ENCODE measurements at regions not wholly inside any gene's neighbourhood (a gene's known extent, or its start where the extent isn't known, plus 50 kb on each side); places are given as distances from the start of the nearest gene placed in this dataset.

DNA sequence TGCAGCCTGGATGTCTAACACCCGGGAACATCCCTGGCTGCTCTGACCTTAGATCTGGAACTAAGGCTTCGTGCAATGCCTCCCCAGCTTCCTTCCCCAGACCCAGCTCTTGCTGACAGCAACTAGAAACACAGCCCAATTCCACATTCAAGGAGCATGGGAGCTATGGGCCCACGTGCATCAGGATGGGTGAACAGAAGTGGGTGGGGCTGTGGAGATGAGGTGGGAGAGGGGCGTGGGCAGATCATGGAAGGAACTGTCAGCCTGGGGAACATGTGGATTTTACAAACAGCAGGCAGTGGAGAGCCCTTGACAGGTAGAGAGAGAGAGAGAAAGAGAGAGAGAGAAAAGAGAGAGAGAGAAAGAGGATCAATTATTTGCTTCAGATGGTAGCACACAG lies 231.6 kb downstream of the MATN1 start:
- H3K27ac ChIP-seq (ENCODE audit: low read depth in 1 of 2, low read length in 1 of 2), result no peak overlapping the region
- no peaks in the 10 kb centered on the region for H3K4me1 ChIP-seq (ENCODE audit: control insufficient read depth in 2 of 2, insufficient read depth in 2 of 2, low read length in 2 of 2)
- 83% methylated on average over 4 of the region's 4 CpGs for WGBS
- H3K27me3 ChIP-seq (ENCODE audit: control insufficient read depth in 2 of 2, insufficient read depth in 1 of 2, low read length in 1 of 2), result no peaks in the 10 kb centered on the region
- H3K4me3 ChIP-seq (ENCODE audit: low read length in 2 of 2), result no peak overlapping the region
- H3K9me3 ChIP-seq (ENCODE audit: control insufficient read depth in 2 of 2, insufficient read depth in 1 of 2, low read length in 1 of 2), result no peaks in the 10 kb centered on the region
- DNase-seq (ENCODE audit: low read depth in 6 of 9, low spot score in 9 of 9), result no peak
- H3K36me3 ChIP-seq (ENCODE audit: control insufficient read depth in 2 of 2, insufficient read depth in 2 of 2, low read length in 1 of 2), result no peaks in the 10 kb centered on the region

DNA sequence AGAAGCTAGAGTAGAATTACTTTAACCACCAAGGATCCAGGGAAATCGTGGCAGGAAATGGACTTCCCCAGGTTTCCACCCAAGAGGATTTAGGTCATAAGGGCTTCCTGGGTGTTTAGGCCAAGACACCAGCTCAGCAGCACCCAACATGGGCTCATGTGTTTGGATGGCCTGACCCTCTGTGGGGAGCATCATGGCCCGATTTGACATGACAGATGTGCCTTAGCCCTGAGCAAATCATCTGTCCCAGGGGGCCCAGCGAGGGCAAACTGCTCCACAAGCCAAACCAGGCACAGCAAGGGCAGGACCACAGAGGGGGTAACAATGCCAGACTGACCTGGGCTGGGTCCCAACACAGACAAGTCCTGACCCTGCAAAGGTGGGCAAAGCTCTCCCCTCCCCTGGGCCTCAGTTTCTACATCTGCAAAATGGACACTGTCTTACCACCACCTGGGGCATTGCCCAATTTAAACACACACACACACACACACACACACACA lies 232.8 kb downstream of the MATN1 start:
- Histone ChIP-seq H3K4me1 (ENCODE audit: control insufficient read depth in 2 of 2, insufficient read depth in 2 of 2, low read length in 2 of 2) (no peaks in the 10 kb centered on the region), H3K27me3 (ENCODE audit: control insufficient read depth in 2 of 2, insufficient read depth in 1 of 2, low read length in 1 of 2) (no peaks in the 10 kb centered on the region), H3K4me3 (ENCODE audit: low read length in 2 of 2) (no peak overlapping the region), H3K27ac (ENCODE audit: low read depth in 1 of 2, low read length in 1 of 2) (no peak overlapping the region), H3K36me3 (ENCODE audit: control insufficient read depth in 2 of 2, insufficient read depth in 2 of 2, low read length in 1 of 2) (no peaks in the 10 kb centered on the region), H3K9me3 (ENCODE audit: control insufficient read depth in 2 of 2, insufficient read depth in 1 of 2, low read length in 1 of 2) (no peaks in the 10 kb centered on the region)
- 79% methylated on average over 3 of the region's 3 CpGs for WGBS
- no peak for DNase-seq (ENCODE audit: low read depth in 6 of 9, low spot score in 9 of 9)

DNA sequence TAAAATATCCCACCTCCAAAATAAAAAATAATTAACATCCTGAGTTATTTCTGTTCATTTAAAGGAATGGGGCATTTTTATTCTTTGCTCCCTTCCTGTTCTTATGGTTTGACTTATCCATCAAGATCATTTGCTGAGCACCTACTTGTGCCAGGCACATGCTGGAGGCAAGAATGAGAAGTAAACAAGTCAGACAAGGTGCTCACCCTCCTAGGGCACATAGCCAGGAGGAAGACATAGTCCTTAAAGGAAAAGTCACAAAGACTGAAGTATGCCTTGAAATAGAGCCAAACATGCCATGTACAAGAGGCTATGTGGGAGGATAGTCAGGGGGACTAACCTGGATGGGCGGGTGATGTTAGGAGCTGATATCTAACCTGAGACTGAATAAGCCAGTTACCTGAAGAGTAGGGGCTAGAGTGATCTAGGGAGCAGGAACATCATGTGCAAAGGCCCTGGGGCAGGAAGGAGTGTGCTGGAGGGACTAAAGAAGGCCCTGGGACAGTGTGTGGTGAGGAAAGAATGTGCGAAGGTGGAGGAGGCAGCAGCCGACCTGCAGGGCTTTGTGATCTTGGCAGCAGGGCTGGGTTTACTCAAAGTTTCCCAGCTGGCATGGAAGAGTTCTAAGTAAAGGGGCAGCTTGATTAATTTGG lies 233.5 kb downstream of the MATN1 start:
- DNase-seq (ENCODE audit: low read depth in 6 of 9, low spot score in 9 of 9), result no peak
- H3K9me3 ChIP-seq (ENCODE audit: control insufficient read depth in 2 of 2, insufficient read depth in 1 of 2, low read length in 1 of 2), result no peaks in the 10 kb centered on the region
- no peak overlapping the region for H3K4me3 ChIP-seq (ENCODE audit: low read length in 2 of 2)
- 94% methylated on average over 3 of the region's 3 CpGs for WGBS
- H3K27ac ChIP-seq (ENCODE audit: low read depth in 1 of 2, low read length in 1 of 2), result no peak overlapping the region
- H3K36me3 ChIP-seq (ENCODE audit: control insufficient read depth in 2 of 2, insufficient read depth in 2 of 2, low read length in 1 of 2), result no peaks in the 10 kb centered on the region
- H3K4me1 ChIP-seq (ENCODE audit: control insufficient read depth in 2 of 2, insufficient read depth in 2 of 2, low read length in 2 of 2), result no peaks in the 10 kb centered on the region
- H3K27me3 ChIP-seq (ENCODE audit: control insufficient read depth in 2 of 2, insufficient read depth in 1 of 2, low read length in 1 of 2), result no peaks in the 10 kb centered on the region

DNA sequence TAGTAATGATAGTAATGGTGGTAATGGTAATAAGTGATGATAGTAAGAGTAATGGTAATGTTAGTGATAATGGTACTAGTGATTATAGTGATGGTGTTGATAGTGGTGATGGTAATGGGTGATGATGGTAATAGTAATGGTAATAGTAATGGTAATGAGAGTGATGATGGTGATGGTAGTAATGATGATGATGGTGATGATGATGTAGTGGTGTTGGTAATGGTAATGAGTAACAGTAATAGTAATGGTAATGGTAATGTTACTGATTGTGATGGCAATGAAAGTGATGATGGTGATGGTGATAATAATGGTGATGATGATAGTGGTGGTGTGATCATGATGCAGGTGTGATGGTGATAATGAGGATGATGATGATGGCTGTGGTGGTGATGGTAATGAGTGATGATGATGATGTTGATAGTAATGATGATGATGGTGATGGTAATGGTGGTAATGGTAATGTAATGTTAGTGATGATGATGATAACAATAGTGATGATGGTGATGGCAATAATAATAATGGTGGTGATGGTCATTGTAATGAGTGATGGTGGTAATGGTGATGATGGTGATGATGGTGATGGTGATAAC lies 235.0 kb downstream of the MATN1 start:
- no peaks in the 10 kb centered on the region for H3K36me3 ChIP-seq (ENCODE audit: control insufficient read depth in 2 of 2, insufficient read depth in 2 of 2, low read length in 1 of 2)
- H3K4me1 ChIP-seq (ENCODE audit: control insufficient read depth in 2 of 2, insufficient read depth in 2 of 2, low read length in 2 of 2), result no peaks in the 10 kb centered on the region
- DNase-seq (ENCODE audit: low read depth in 6 of 9, low spot score in 9 of 9), result no peak
- no peak overlapping the region for H3K27ac ChIP-seq (ENCODE audit: low read depth in 1 of 2, low read length in 1 of 2)
- H3K27me3 ChIP-seq (ENCODE audit: control insufficient read depth in 2 of 2, insufficient read depth in 1 of 2, low read length in 1 of 2), result no peaks in the 10 kb centered on the region
- H3K9me3 ChIP-seq (ENCODE audit: control insufficient read depth in 2 of 2, insufficient read depth in 1 of 2, low read length in 1 of 2), result peaks cover 0 to 2% of the 10 kb centered on the region in 2 donors
- no peak overlapping the region for H3K4me3 ChIP-seq (ENCODE audit: low read length in 2 of 2)

DNA sequence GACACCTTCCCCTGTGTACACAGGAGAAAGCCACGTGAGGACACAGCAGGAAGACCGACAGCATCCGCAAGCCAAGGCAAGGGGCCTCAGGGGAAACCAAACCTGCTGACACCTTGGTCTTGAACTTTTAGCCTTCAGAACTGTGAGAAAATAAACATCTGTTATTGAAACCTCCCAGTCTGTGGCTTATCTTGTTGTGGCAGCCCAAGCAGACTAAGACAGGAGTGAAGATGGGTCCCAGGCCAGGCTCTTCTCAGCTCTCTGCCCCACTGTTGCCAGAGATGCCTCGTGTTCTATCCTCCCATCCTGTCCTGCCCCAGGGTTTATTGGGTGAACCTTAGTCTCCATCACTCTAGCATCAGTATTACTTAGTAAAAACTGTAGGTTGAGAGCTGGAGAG lies 236.3 kb downstream of the MATN1 start:
- DNase-seq (ENCODE audit: low read depth in 6 of 9, low spot score in 9 of 9), result no peak
- H3K4me1 ChIP-seq (ENCODE audit: control insufficient read depth in 2 of 2, insufficient read depth in 2 of 2, low read length in 2 of 2), result no peaks in the 10 kb centered on the region
- 75% methylated on average over 4 of the region's 4 CpGs for WGBS
- H3K27ac ChIP-seq (ENCODE audit: low read depth in 1 of 2, low read length in 1 of 2), result no peak overlapping the region
- H3K9me3 ChIP-seq (ENCODE audit: control insufficient read depth in 2 of 2, insufficient read depth in 1 of 2, low read length in 1 of 2), result peaks cover 3 to 10% of the 10 kb centered on the region in 2 donors
- H3K27me3 ChIP-seq (ENCODE audit: control insufficient read depth in 2 of 2, insufficient read depth in 1 of 2, low read length in 1 of 2), result no peaks in the 10 kb centered on the region
- H3K4me3 ChIP-seq (ENCODE audit: low read length in 2 of 2), result no peak overlapping the region
- no peaks in the 10 kb centered on the region for H3K36me3 ChIP-seq (ENCODE audit: control insufficient read depth in 2 of 2, insufficient read depth in 2 of 2, low read length in 1 of 2)

- WGBS, result 95% methylated on average over 6 of the region's 6 CpGs
- Histone ChIP-seq H3K27me3 (ENCODE audit: control insufficient read depth in 2 of 2, insufficient read depth in 1 of 2, low read length in 1 of 2) (no peaks in the 10 kb centered on the region), H3K27ac (ENCODE audit: low read depth in 1 of 2, low read length in 1 of 2) (no peak overlapping the region), H3K4me3 (ENCODE audit: low read length in 2 of 2) (no peak overlapping the region), H3K4me1 (ENCODE audit: control insufficient read depth in 2 of 2, insufficient read depth in 2 of 2, low read length in 2 of 2) (no peaks in the 10 kb centered on the region), H3K9me3 (ENCODE audit: control insufficient read depth in 2 of 2, insufficient read depth in 1 of 2, low read length in 1 of 2) (peaks cover 3 to 12% of the 10 kb centered on the region in 2 donors), H3K36me3 (ENCODE audit: control insufficient read depth in 2 of 2, insufficient read depth in 2 of 2, low read length in 1 of 2) (no peaks in the 10 kb centered on the region)
- no peak for DNase-seq (ENCODE audit: low read depth in 6 of 9, low spot score in 9 of 9)
These were observed 238.3 kb downstream of the MATN1 start for GRCh38 chr1:30485072-30485471.

GRCh38 chr1:30484668-30485067 lies 238.7 kb downstream of the MATN1 start:
- H3K4me3 ChIP-seq (ENCODE audit: low read length in 2 of 2), result no peak overlapping the region
- H3K36me3 ChIP-seq (ENCODE audit: control insufficient read depth in 2 of 2, insufficient read depth in 2 of 2, low read length in 1 of 2), result no peaks in the 10 kb centered on the region
- no peaks in the 10 kb centered on the region for H3K27me3 ChIP-seq (ENCODE audit: control insufficient read depth in 2 of 2, insufficient read depth in 1 of 2, low read length in 1 of 2)
- H3K9me3 ChIP-seq (ENCODE audit: control insufficient read depth in 2 of 2, insufficient read depth in 1 of 2, low read length in 1 of 2), result peaks cover 3 to 12% of the 10 kb centered on the region in 2 donors
- no peaks in the 10 kb centered on the region for H3K4me1 ChIP-seq (ENCODE audit: control insufficient read depth in 2 of 2, insufficient read depth in 2 of 2, low read length in 2 of 2)
- H3K27ac ChIP-seq (ENCODE audit: low read depth in 1 of 2, low read length in 1 of 2), result no peak overlapping the region
- WGBS, result 90% methylated on average over 1 of the region's 1 CpG
- DNase-seq (ENCODE audit: low read depth in 6 of 9, low spot score in 9 of 9), result no peak

DNA sequence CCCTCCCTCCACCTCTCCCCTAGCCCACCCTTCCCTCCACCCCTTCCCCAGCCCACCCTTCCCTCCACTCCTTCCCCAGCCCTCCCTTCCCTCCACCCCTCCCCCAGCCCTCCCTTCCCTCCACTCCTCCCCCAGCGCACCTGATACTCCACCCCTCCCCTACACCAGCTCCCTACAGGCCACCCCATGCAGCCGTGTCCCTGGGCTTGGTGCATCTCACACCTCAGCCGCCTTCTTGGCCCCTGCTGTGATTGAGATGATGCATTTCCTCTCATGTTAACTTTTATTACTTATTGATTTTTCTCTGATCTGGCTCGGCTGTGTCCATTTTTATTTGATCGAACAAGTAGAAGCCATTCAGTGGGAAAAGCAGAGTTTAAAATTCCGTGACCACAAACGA lies 243.8 kb downstream of the MATN1 start:
- no peak overlapping the region for H3K4me3 ChIP-seq (ENCODE audit: low read length in 2 of 2)
- no peak for DNase-seq (ENCODE audit: low read depth in 6 of 9, low spot score in 9 of 9)
- 86% methylated on average over 7 of the region's 7 CpGs for WGBS

GRCh38 chr1:30478799-30479563 lies 244.4 kb downstream of the MATN1 start:
- no peak overlapping the region for H3K4me3 ChIP-seq (ENCODE audit: low read length in 2 of 2)
- H3K4me1 ChIP-seq (ENCODE audit: control insufficient read depth in 2 of 2, insufficient read depth in 2 of 2, low read length in 2 of 2), result no peaks in the 10 kb centered on the region
- H3K36me3 ChIP-seq (ENCODE audit: control insufficient read depth in 2 of 2, insufficient read depth in 2 of 2, low read length in 1 of 2), result no peaks in the 10 kb centered on the region
- DNase-seq (ENCODE audit: low read depth in 6 of 9, low spot score in 9 of 9), result no peak
- peaks cover 3 to 12% of the 10 kb centered on the region in 2 donors for H3K9me3 ChIP-seq (ENCODE audit: control insufficient read depth in 2 of 2, insufficient read depth in 1 of 2, low read length in 1 of 2)
- 90% methylated on average over 12 of the region's 13 CpGs for WGBS
- no peak overlapping the region for H3K27ac ChIP-seq (ENCODE audit: low read depth in 1 of 2, low read length in 1 of 2)
- no peaks in the 10 kb centered on the region for H3K27me3 ChIP-seq (ENCODE audit: control insufficient read depth in 2 of 2, insufficient read depth in 1 of 2, low read length in 1 of 2)

More for the DNA sequence above, 243.8 kb downstream of the MATN1 start:
- no peaks in the 10 kb centered on the region for H3K27me3 ChIP-seq (ENCODE audit: control insufficient read depth in 2 of 2, insufficient read depth in 1 of 2, low read length in 1 of 2)
- no peaks in the 10 kb centered on the region for H3K36me3 ChIP-seq (ENCODE audit: control insufficient read depth in 2 of 2, insufficient read depth in 2 of 2, low read length in 1 of 2)
- no peak overlapping the region for H3K27ac ChIP-seq (ENCODE audit: low read depth in 1 of 2, low read length in 1 of 2)
- H3K4me1 ChIP-seq (ENCODE audit: control insufficient read depth in 2 of 2, insufficient read depth in 2 of 2, low read length in 2 of 2), result no peaks in the 10 kb centered on the region
- peaks cover 3 to 12% of the 10 kb centered on the region in 2 donors for H3K9me3 ChIP-seq (ENCODE audit: control insufficient read depth in 2 of 2, insufficient read depth in 1 of 2, low read length in 1 of 2)
